ENCODE measurements at regions not wholly inside any gene's neighbourhood (a gene's known extent, or its start where the extent isn't known, plus 50 kb on each side); places are given as distances from the start of the nearest gene placed in this dataset.
A peak's percentile ranks its signal among the peaks of the same experiment; 100 is the strongest.

- no peak for TF ChIP-seq CTCF (IDR thresholded peaks at IDR 0.05; ENCODE audit: unreplicated experiment in 3 of 3)
- H3K4me1 Mint-ChIP-seq, result peaks cover 17% of the 10 kb centered on the region
- peak overlapping the region in 2 of 3 experiments; percentile 1 to 26 for H3K27ac Mint-ChIP-seq
- H3K4me3 Mint-ChIP-seq, result no peak overlapping the region
- H3K36me3 Mint-ChIP-seq (ENCODE audit: low read depth), result no peaks in the 10 kb centered on the region
- H3K27me3 Mint-ChIP-seq (ENCODE audit: low read depth), result no peaks in the 10 kb centered on the region
- H3K9me3 Mint-ChIP-seq, result no peaks in the 10 kb centered on the region
Observed at GRCh38 chr2:144875290-144875969, 355.5 kb upstream of the ZEB2 start.

GRCh38 chr2:144865670-144866069 lies 345.8 kb upstream of the ZEB2 start:
- Mint-ChIP-seq H3K36me3 (ENCODE audit: low read depth) (no peaks in the 10 kb centered on the region), H3K27ac (no peak overlapping the region), H3K4me3 (no peak overlapping the region), H3K9me3 (no peaks in the 10 kb centered on the region), H3K27me3 (ENCODE audit: low read depth) (no peaks in the 10 kb centered on the region), H3K4me1 (no peaks in the 10 kb centered on the region)
- no peak for TF ChIP-seq CTCF (IDR thresholded peaks at IDR 0.05; ENCODE audit: unreplicated experiment in 3 of 3)

GRCh38 chr2:144859716-144860115 lies 339.8 kb upstream of the ZEB2 start:
- no peaks in the 10 kb centered on the region for H3K36me3 Mint-ChIP-seq (ENCODE audit: low read depth)

GRCh38 chr2:144858211-144858610 lies 338.3 kb upstream of the ZEB2 start:
- H3K9me3 Mint-ChIP-seq, result peaks cover 9% of the 10 kb centered on the region
- no peaks in the 10 kb centered on the region for H3K36me3 Mint-ChIP-seq (ENCODE audit: low read depth)
- no peak overlapping the region for H3K27ac Mint-ChIP-seq
- H3K4me1 Mint-ChIP-seq, result no peaks in the 10 kb centered on the region
- no peak overlapping the region for H3K4me3 Mint-ChIP-seq
- H3K27me3 Mint-ChIP-seq (ENCODE audit: low read depth), result no peaks in the 10 kb centered on the region
- TF ChIP-seq CTCF (IDR thresholded peaks at IDR 0.05; ENCODE audit: unreplicated experiment in 3 of 3), result no peak

More at GRCh38 chr2:144859716-144860115, 339.8 kb upstream of the ZEB2 start:
- Mint-ChIP-seq H3K9me3 (peaks cover 2% of the 10 kb centered on the region), H3K4me3 (no peak overlapping the region), H3K27me3 (ENCODE audit: low read depth) (no peaks in the 10 kb centered on the region), H3K27ac (no peak overlapping the region), H3K4me1 (no peaks in the 10 kb centered on the region)
- no peak for TF ChIP-seq CTCF (IDR thresholded peaks at IDR 0.05; ENCODE audit: unreplicated experiment in 3 of 3)

GRCh38 chr2:144854596-144854995 lies 334.7 kb upstream of the ZEB2 start:
- H3K36me3 Mint-ChIP-seq (ENCODE audit: low read depth), result no peaks in the 10 kb centered on the region
- H3K4me1 Mint-ChIP-seq, result no peaks in the 10 kb centered on the region
- peaks cover 9% of the 10 kb centered on the region for H3K9me3 Mint-ChIP-seq
- no peak overlapping the region for H3K27ac Mint-ChIP-seq
- no peak overlapping the region for H3K4me3 Mint-ChIP-seq
- H3K27me3 Mint-ChIP-seq (ENCODE audit: low read depth), result no peaks in the 10 kb centered on the region
- no peak for TF ChIP-seq CTCF (IDR thresholded peaks at IDR 0.05; ENCODE audit: unreplicated experiment in 3 of 3)

- Mint-ChIP-seq H3K36me3 (ENCODE audit: low read depth) (no peaks in the 10 kb centered on the region), H3K9me3 (peaks cover 5% of the 10 kb centered on the region), H3K27me3 (ENCODE audit: low read depth) (no peaks in the 10 kb centered on the region), H3K27ac (no peak overlapping the region), H3K4me1 (no peaks in the 10 kb centered on the region), H3K4me3 (no peak overlapping the region)
- TF ChIP-seq CTCF (IDR thresholded peaks at IDR 0.05; ENCODE audit: unreplicated experiment in 3 of 3), result no peak
Observed at GRCh38 chr2:144849612-144850011, 329.7 kb upstream of the ZEB2 start.
